Effector memory CD8-positive, alpha-beta T cell (primary cell): ENCODE measurements at regions not wholly inside any gene's neighbourhood (a gene's known extent, or its start where the extent isn't known, plus 50 kb on each side); places are given as distances from the start of the nearest gene placed in this dataset.
"Not testable (repeated sequence)": the region's sequence is repeated elsewhere in the genome, so short reads cannot be mapped to it uniquely, and the experiment has no call there.

ENCODE experiments used
- ATAC-seq: fragments of 150-1000 bp; cut with Tn5 transposase; replicated peaks from 2 replicates; pipeline ENCODE4 v1.10.0; 2021; ENCODE audit warnings: mild to moderate bottlenecking, moderate library complexity
- DNase-seq, 3 experiments: peaks; one replicate each; pipeline ENCODE4 v3.0.0; 2021
- H3K27ac Mint-ChIP-seq, 2 donors: one replicate each; pipeline ENCODE4 v1.8.0; 2022; ENCODE audit warnings: mild to moderate bottlenecking in 2 of 2, mixed read lengths in 2 of 2, moderate library complexity in 2 of 2
- H3K27me3 Mint-ChIP-seq, 2 donors: one replicate each; pipeline ENCODE4 v1.8.0; 2022; ENCODE audit warnings: mixed read lengths in 2 of 2
- H3K36me3 Mint-ChIP-seq: one replicate; pipeline ENCODE4 v1.8.0; 2022; ENCODE audit warnings: mild to moderate bottlenecking, moderate library complexity, mixed read lengths; ENCODE audit not compliant: insufficient read depth
- H3K4me1 Mint-ChIP-seq, 2 donors: one replicate each; pipeline ENCODE4 v1.8.0; 2022; ENCODE audit warnings: low read depth in 2 of 2, mixed read lengths in 2 of 2
- H3K4me3 Mint-ChIP-seq, 2 donors: one replicate each; pipeline ENCODE4 v1.8.0; 2022; ENCODE audit warnings: mild to moderate bottlenecking in 2 of 2, mixed read lengths in 2 of 2, moderate library complexity in 2 of 2
- H3K9me3 Mint-ChIP-seq, 2 donors: one replicate each; pipeline ENCODE4 v1.8.0; 2022; ENCODE audit warnings: mixed read lengths in 2 of 2

DNA sequence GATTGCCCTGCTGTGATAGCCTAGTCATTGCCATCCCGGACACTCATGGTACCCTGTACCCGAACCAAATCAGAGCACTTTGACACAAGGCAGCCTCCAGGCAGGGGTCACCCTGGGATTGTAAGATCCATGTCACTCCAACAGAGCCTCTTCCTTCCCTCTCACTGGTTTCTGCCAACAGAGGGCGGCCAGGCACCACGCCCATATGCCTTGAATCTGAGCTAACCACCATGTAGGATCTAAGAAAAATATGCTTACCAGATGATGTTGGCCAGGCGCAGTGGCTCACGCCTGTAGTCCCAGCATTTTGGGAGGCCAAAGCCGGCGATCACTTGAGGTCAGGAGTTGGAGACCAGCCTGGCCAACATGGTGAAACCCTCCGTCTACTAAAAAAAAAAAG, 389.2 kb upstream of the KLF6 start:
- Mint-ChIP-seq H3K4me1 (no peaks in the 10 kb centered on the region), H3K9me3 (no peaks in the 10 kb centered on the region), H3K4me3 (no peak overlapping the region), H3K36me3 (no peaks in the 10 kb centered on the region), H3K27ac (no peak overlapping the region), H3K27me3 (no peaks in the 10 kb centered on the region)
- DNase-seq, result no peak
- no peak for ATAC-seq

DNA sequence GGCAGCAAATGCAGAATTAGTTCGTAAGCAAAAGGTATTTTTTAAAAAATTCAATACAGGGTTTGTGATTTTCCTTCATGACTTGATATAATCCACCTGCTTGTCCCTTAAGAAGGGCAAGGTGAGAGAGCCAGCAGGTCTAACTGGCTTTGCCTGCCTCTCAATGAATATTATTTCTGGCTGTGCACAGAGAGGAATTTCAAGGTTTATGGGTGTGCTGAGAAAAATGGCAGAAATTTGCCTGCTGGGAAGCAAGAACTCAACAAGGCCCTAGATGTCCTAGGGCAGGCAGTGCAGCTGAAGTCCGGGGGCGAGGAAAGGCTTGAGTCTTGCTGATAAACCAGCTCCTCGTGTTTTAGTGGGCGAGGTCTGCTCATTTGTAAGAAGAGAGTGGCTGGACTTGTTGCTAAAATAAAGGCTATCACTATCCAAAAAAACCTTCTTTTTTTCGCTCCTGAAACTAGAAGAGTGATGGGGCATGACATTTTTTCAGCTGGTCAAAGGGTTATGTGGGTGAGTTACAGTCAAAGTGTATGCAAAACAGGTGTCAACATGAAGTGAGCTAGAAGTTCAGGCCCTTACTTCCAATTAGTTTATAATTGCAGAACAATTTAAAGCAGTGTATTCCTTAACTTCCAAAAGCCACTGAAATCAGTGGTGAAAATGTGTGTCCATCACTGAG, 385.8 kb upstream of the KLF6 start:
- H3K4me1 Mint-ChIP-seq, result no peaks in the 10 kb centered on the region
- no peaks in the 10 kb centered on the region for H3K9me3 Mint-ChIP-seq
- no peak for ATAC-seq
- no peak for DNase-seq
- no peak overlapping the region for H3K27ac Mint-ChIP-seq
- H3K4me3 Mint-ChIP-seq, result no peak overlapping the region
- peaks cover 3% of the 10 kb centered on the region for H3K36me3 Mint-ChIP-seq
- no peaks in the 10 kb centered on the region for H3K27me3 Mint-ChIP-seq

DNA sequence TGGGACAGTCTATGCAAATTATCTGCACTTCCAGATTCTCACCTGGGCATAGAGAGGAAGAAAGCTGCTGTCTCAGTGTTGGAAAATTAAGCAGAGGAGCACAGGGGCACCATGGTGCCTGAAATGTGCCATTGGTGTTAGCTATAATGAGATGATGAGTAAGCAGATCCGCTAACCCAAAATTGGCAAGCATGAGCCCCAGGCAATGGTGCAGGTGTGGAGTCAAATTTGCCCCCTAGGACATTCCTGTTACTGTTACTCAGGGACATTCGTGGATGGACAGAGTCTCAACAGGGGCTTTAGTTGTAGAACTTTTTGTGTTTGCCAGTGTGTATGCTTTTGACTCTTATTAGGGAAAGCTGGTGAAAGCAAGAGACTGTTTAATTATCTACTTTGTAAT, 385.2 kb upstream of the KLF6 start:
- Mint-ChIP-seq H3K4me3 (no peak overlapping the region), H3K9me3 (no peaks in the 10 kb centered on the region), H3K27me3 (no peaks in the 10 kb centered on the region), H3K36me3 (peaks cover 3% of the 10 kb centered on the region), H3K4me1 (no peaks in the 10 kb centered on the region), H3K27ac (no peak overlapping the region)
- DNase-seq (no peak), ATAC-seq (no peak)

DNA sequence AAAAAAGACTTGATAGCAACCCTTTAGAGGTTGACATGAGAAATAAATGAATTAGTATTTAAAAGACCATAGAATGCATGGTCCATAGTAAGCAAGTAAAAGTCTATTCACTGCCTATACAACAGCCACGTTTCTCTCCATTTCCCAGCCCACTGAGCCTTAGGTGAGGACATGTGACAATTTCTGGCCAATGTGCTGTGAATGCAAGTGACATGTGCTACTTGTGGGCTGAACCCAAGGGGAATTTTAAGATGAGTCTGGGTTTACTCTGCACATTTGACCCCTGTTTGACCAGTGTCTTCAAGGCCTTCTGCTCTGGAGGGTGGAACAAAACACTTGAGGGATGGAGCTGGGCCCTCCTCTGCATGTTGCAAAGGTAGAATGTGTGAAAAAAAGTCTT, 384.4 kb upstream of the KLF6 start:
- Mint-ChIP-seq H3K4me3 (no peak overlapping the region), H3K4me1 (no peaks in the 10 kb centered on the region), H3K27ac (no peak overlapping the region), H3K27me3 (no peaks in the 10 kb centered on the region), H3K36me3 (peaks cover 3% of the 10 kb centered on the region), H3K9me3 (no peaks in the 10 kb centered on the region)
- no peak for DNase-seq
- no peak for ATAC-seq

DNA sequence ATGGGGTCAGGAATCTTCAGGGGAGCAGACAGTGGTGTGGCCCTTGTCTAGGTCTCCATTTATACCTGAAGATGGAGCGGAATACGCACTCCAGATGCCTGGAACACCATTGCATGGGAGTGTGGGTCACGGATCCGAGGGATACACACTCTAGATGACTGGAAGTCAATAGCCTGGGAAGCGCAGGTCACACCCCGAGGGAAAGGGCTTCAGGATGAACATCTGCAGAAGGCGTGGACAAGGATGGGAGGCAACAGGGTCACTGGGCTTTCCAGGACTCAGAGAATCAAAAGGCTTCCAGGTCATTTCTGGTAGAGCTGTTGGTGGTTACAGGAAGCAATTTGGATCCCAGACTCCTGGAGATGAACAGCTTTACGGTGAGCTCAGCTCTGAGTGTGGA, 382.2 kb upstream of the KLF6 start:
- Mint-ChIP-seq H3K27me3 (no peaks in the 10 kb centered on the region), H3K4me3 (no peak overlapping the region), H3K4me1 (no peaks in the 10 kb centered on the region), H3K27ac (no peak overlapping the region), H3K9me3 (no peaks in the 10 kb centered on the region), H3K36me3 (peaks cover 3% of the 10 kb centered on the region)
- ATAC-seq, result no peak
- no peak for DNase-seq

DNA sequence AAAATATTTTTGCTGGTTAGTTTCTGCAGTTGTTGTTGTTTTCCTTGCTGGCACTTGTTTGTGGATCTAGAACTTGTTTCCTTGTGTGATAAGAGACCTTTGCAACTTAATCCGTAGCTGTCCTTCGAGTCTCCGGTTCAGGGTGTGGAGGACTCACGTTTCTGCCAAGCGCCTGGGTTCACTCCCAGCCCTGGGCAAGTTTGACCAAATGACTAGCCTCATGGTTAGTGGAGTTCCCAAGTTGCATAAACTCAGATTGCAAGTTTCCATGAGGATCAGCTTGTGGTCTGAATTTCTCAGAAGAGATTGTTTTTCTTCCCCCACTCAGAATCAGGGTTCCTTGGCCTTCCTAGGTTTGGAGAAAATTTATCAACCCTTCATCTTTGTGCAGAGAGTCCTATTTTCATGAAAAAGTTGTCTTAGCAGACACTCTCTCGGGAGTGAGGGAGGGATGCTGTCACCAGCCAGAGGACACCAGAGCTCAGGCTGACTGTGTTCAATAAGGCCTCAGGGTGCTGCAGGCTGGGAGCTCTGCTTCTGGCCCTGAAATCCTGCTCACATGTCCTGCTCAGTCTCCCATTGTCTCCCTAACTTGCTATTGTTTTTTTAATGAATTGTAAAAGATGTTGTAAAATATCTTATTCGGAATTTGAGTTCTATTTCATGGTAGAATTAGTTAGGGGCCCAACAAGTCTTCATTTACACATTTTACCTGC, 377.7 kb upstream of the KLF6 start:
- Mint-ChIP-seq H3K4me1 (peaks cover 4 to 5% of the 10 kb centered on the region in 2 donors), H3K9me3 (no peaks in the 10 kb centered on the region), H3K27me3 (no peaks in the 10 kb centered on the region), H3K4me3 (no peak overlapping the region), H3K36me3 (peaks cover 3% of the 10 kb centered on the region), H3K27ac (no peak overlapping the region)
- ATAC-seq, result no peak
- DNase-seq, result no peak

DNA sequence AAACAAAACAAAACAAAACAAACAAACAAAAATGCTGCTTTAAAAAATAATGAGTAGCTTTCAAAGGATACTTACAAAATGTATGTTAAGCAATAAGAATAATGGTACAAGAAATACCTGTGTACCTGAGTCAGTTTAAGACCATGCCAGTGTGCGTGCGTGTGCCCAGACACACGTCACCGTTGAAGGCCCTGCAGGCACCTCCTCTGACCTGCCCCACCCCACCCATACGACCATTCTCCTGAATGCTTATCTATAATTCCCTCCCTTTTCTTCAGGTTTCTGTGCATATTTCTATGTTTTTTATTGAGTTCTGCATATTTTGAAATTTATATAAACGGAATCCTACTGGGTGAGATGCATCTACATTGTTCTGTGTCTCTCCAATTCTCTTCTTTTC, 374.2 kb upstream of the KLF6 start:
- H3K4me1 Mint-ChIP-seq, result peaks cover 10 to 14% of the 10 kb centered on the region in 2 donors
- no peaks in the 10 kb centered on the region for H3K27me3 Mint-ChIP-seq
- no peak overlapping the region for H3K27ac Mint-ChIP-seq
- DNase-seq (no peak), ATAC-seq (no peak)
- no peaks in the 10 kb centered on the region for H3K36me3 Mint-ChIP-seq
- no peaks in the 10 kb centered on the region for H3K9me3 Mint-ChIP-seq
- no peak overlapping the region for H3K4me3 Mint-ChIP-seq

DNA sequence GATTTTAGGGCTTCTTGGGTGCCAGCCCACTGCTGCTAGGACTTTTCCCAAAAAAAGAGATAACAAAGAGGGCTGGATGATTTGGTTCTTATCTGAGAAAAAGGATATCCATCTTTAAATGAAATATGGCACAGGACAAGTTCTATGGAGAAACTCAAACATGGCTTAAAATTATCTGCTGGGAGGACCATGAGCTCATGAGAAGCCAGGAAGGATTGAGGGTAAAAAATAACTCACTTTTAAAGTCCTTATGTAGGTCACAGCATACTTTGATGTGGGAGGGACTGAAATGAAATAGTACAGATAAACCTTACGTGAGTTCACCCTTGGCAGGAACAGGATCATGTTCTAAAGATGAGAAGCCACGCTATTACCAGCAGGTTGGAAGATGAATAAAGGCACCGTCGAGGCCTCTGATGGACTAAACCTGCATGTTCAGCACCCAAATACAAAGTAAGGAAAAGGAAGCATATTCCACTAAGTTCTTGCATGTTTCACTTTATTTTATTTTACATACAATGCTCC, 369.2 kb upstream of the KLF6 start:
- Mint-ChIP-seq H3K4me1 (peaks cover 11 to 15% of the 10 kb centered on the region in 2 donors), H3K36me3 (no peaks in the 10 kb centered on the region), H3K27me3 (no peaks in the 10 kb centered on the region), H3K9me3 (no peaks in the 10 kb centered on the region), H3K27ac (peak overlapping the region in 1 of 2 donors; percentile 60), H3K4me3 (no peak overlapping the region)
- no peak for DNase-seq
- ATAC-seq, result peak; percentile 98

DNA sequence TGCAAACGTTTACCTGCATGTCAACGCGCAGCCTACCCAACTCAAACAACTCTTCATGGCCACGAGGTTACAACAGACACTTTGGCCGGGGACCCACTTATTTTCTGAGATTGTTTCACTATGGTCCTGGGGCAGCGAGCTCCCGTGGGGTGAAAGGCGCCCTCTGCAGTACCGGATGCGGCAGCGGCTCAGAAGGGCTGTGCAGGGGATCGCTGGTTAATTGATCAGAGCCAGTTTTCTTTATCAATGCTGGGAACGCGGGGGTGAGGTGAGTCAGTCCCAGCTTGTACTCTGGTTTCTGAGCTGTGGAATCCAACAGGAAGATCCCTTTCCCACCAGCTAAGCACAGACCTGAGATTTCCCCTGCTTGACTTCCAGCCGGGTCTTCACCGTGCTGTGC, 366.5 kb upstream of the KLF6 start:
- no peak for ATAC-seq
- no peaks in the 10 kb centered on the region for H3K27me3 Mint-ChIP-seq
- H3K36me3 Mint-ChIP-seq, result no peaks in the 10 kb centered on the region
- no peak for DNase-seq
- peaks cover 11 to 15% of the 10 kb centered on the region in 2 donors for H3K4me1 Mint-ChIP-seq
- H3K9me3 Mint-ChIP-seq, result no peaks in the 10 kb centered on the region
- H3K27ac Mint-ChIP-seq, result no peak overlapping the region
- H3K4me3 Mint-ChIP-seq, result no peak overlapping the region

DNA sequence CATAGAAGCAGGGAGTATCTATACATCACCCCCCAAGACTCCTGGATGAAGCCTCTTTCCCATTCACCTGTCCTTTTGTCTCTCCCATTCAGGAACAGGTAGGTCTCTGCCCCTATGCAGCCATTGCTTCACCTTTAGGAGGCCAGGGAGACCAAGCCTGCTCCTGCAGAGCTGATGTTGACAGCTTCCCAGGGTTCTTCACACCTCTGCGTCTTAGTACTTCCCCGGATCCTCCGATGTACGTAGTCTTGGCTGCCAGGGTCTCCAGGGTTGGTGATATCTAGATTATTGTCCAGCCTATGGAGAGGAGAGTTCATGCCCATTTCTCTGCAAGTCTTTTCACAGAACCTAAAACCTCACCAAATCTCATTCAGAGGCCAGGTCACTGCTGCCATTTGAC, 365.7 kb upstream of the KLF6 start:
- Mint-ChIP-seq H3K4me1 (peaks cover 11 to 15% of the 10 kb centered on the region in 2 donors), H3K36me3 (no peaks in the 10 kb centered on the region), H3K9me3 (no peaks in the 10 kb centered on the region), H3K27ac (no peak overlapping the region), H3K4me3 (no peak overlapping the region), H3K27me3 (no peaks in the 10 kb centered on the region)
- ATAC-seq (no peak), DNase-seq (no peak)

DNA sequence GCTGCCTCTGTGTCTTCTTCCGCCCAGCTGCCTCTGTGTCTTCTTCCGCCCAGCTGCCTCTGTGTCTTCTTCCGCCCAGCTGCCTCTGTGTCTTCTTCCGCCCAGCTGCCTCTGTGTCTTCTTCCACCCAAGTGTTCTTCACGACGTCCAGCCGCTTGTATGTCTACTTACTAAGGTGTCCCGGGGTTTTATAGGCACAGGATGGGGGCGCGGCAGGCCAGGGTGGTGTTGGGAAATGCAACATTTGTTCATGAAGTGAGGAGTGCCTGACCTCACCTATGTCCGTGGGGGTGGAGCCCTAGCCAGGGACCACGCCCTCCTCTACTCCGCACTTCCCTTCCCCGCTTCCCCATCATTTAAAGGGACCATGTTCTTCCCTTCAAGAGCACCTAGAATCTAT, 364.5 kb upstream of the KLF6 start:
- H3K4me3 Mint-ChIP-seq, H3K9me3 Mint-ChIP-seq, ATAC-seq, H3K27me3 Mint-ChIP-seq, DNase-seq, H3K27ac Mint-ChIP-seq, H3K36me3 Mint-ChIP-seq, H3K4me1 Mint-ChIP-seq: not testable (repeated sequence)

DNA sequence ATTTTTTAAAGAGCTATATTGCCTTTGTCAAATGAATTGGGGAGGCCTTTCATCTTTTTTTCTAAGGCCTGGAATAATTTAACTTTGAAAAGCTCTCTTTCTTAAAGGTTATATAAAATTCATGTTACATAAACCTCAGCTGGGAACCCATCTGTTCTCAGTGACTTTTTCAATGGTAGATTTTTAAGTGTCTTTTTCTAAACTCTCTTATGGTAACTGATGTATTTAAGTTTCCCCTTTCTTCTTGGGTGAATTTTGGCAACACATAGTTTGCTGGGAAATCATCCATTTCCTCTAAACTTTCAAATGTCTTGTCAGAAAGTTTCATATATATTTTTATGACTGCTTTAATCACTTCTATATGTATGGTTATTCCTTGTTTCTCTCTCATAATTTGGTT, 362.2 kb upstream of the KLF6 start:
- Mint-ChIP-seq H3K27ac (no peak overlapping the region), H3K9me3 (no peaks in the 10 kb centered on the region), H3K27me3 (no peaks in the 10 kb centered on the region), H3K4me1 (no peaks in the 10 kb centered on the region), H3K4me3 (no peak overlapping the region), H3K36me3 (no peaks in the 10 kb centered on the region)
- no peak for ATAC-seq
- no peak for DNase-seq

DNA sequence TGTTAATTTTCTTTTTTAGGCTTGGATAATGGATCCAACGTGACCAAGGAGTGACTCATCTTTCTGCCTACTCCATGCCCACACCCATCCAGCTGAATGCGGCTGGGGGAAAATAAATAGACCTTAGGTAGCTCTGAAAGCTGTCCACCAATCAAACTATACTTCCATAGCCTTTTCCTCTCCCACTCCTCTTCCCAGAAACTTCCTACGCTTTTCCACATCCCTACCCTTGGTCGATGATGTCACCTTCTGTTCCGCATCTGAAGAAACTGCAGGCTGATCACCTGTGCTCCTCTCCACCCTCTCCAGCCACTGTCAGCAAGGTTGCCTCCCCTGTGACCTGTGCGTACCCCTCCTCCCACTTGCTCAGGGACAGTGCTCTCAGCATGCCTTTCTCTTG, 359.8 kb upstream of the KLF6 start:
- Mint-ChIP-seq H3K4me3 (no peak overlapping the region), H3K27me3 (no peaks in the 10 kb centered on the region), H3K36me3 (peaks cover 3% of the 10 kb centered on the region), H3K4me1 (no peaks in the 10 kb centered on the region), H3K9me3 (peaks cover 4 to 20% of the 10 kb centered on the region in 2 donors), H3K27ac (no peak overlapping the region)
- ATAC-seq (no peak), DNase-seq (no peak)

DNA sequence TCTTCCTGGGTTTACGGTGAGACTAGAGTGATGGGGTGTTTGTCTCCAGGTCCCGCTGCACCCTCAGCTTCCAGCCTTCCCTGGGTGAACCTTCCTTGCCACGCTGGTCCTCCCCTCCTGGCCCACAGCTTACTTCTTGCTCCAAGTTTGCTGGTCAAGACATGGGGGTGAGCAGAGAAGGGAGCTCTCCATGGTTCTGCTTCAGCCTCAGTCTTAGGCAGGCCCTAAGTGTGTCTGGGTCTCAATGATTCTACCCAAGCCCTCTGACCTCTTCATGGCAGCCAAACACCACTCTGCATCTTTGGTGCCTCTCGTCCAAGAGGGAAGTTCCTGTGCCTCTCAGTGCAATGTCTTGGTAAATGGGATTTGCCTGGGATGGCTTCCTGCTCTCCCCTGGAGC, 356.5 kb upstream of the KLF6 start:
- Mint-ChIP-seq H3K4me1 (peaks cover 0 to 3% of the 10 kb centered on the region in 2 donors), H3K27ac (no peak overlapping the region), H3K36me3 (peaks cover 3% of the 10 kb centered on the region), H3K4me3 (no peak overlapping the region), H3K9me3 (peaks cover 4 to 20% of the 10 kb centered on the region in 2 donors), H3K27me3 (no peaks in the 10 kb centered on the region)
- DNase-seq (no peak), ATAC-seq (no peak)
